Endothelial cell of umbilical vein (primary cell): ENCODE measurements at regions not wholly inside any gene's neighbourhood (a gene's known extent, or its start where the extent isn't known, plus 50 kb on each side); places are given as distances from the start of the nearest gene placed in this dataset.

Source experiments
- BruUV-seq: library from RNA; stranded (reverse); fragments of 400-500 nt; replicated peaks from 2 replicates; lab custom pipeline; 2021; lab: Mats Ljungman, UMichigan
- CTCF ChIA-PET: fragments of 300-600, 350-600 bp; sonication (Branson Sonifier 250); formaldehyde crosslinking; loops from one replicate; lab custom pipeline; 2021; ENCODE audit warnings: antibody characterized with exemption, inconsistent platforms; lab: Charles Lee
- POLR2A ChIA-PET: fragments of 300-600, 350-600 bp; sonication (Branson Sonifier 250); formaldehyde crosslinking; loops from one replicate; lab custom pipeline; 2021; ENCODE audit warnings: antibody characterized with exemption, inconsistent platforms; lab: Charles Lee
- DNase-seq: peaks from one replicate; pipeline ENCODE4 v3.0.0-alpha.2; 2011; ENCODE audit warnings: low read depth, low spot score
- FAIRE-seq: peaks from 2 replicates; lab custom pipeline; 2011; peaks lifted over from hg19 to GRCh38; lab: Jason Lieb, UNC
- H2AFZ ChIP-seq: 2 replicates; pipeline ENCODE4 v1.6.0; 2012; ENCODE audit warnings: low read depth, low read length, control low read depth, inconsistent platforms
- H3K27ac ChIP-seq: 2 replicates; pipeline ENCODE4 v1.5.1; 2011; ENCODE audit warnings: low read depth, mild to moderate bottlenecking, control low read depth, low read length, moderate library complexity; ENCODE audit not compliant: insufficient read depth
- H3K27me3 ChIP-seq, 2 experiments: 2 replicates each; pipeline versions ENCODE4 v1.6.0 to v1.6.1; 2011; ENCODE audit warnings: low read length in 2 of 2, mixed read lengths in 1 of 2; ENCODE audit not compliant: control insufficient read depth in 2 of 2, insufficient read depth in 2 of 2
- H3K36me3 ChIP-seq, 2 experiments: 2 replicates in 1 of 2; 3 replicates in 1 of 2; pipeline ENCODE4 v1.5.1; 2011; ENCODE audit warnings: low read length in 2 of 2, mild to moderate bottlenecking in 1 of 2, moderate library complexity in 1 of 2; ENCODE audit not compliant: control insufficient read depth in 2 of 2, insufficient read depth in 2 of 2; ENCODE audit errors: extremely low read depth in 1 of 2
- H3K4me1 ChIP-seq: 3 replicates; pipeline ENCODE4 v1.5.1; 2011; ENCODE audit warnings: mild to moderate bottlenecking, low read length; ENCODE audit not compliant: control insufficient read depth, insufficient read depth; ENCODE audit errors: extremely low read depth
- H3K4me2 ChIP-seq: 2 replicates; pipeline ENCODE4 v1.6.1; 2011; ENCODE audit warnings: low read length, control low read depth, mixed read lengths; ENCODE audit not compliant: insufficient read depth
- H3K4me3 ChIP-seq, 3 experiments: fragments of 200-600 bp in 1 of 3; sonication (generic), shearing (Covaris generic) in 1 of 3; replicated peaks in 1 of 3; 2 replicates each; pipeline ENCODE4 v1.5.1; 2011 to 2016; ENCODE audit warnings: control low read depth in 3 of 3, low read length in 3 of 3, mild to moderate bottlenecking in 2 of 3, inconsistent platforms in 1 of 3, low read depth in 1 of 3, moderate library complexity in 1 of 3; ENCODE audit not compliant: insufficient read depth in 1 of 3
- H3K79me2 ChIP-seq: 2 replicates; pipeline ENCODE4 v1.6.0; 2012; ENCODE audit warnings: low read length, inconsistent platforms; ENCODE audit not compliant: control insufficient read depth, insufficient read depth
- H3K9ac ChIP-seq: replicated peaks from 2 replicates; pipeline ENCODE3; 2011; ENCODE audit warnings: low read length, control low read depth; ENCODE audit not compliant: insufficient read depth; ENCODE audit errors: extremely low read depth
- H3K9me1 ChIP-seq: replicated peaks from 3 replicates; pipeline ENCODE4 v1.6.0; 2011; ENCODE audit warnings: mild to moderate bottlenecking, low read length; ENCODE audit not compliant: control insufficient read depth, insufficient read depth; ENCODE audit errors: extremely low read depth
- H3K9me3 ChIP-seq: replicated peaks from 2 replicates; pipeline ENCODE4 v1.5.1; 2012; ENCODE audit warnings: low read length, inconsistent platforms; ENCODE audit not compliant: control insufficient read depth, insufficient read depth
- H4K20me1 ChIP-seq: replicated peaks from 2 replicates; pipeline ENCODE3; 2011; ENCODE audit warnings: mild to moderate bottlenecking, low read length; ENCODE audit not compliant: control insufficient read depth, insufficient read depth; ENCODE audit errors: extremely low read depth
- EZH2 ChIP-seq: IDR thresholded peaks from 2 replicates; pipeline ENCODE4 v1.6.1; 2012; ENCODE audit warnings: borderline replicate concordance, low read depth, mild to moderate bottlenecking, moderate library complexity, low read length, inconsistent platforms; ENCODE audit not compliant: severe bottlenecking
- FOS ChIP-seq: IDR thresholded peaks from 2 replicates; pipeline ENCODE4 v1.6.1; 2011; ENCODE audit warnings: mild to moderate bottlenecking, low read length, moderate library complexity, borderline replicate concordance; ENCODE audit not compliant: insufficient read depth
- GATA2 ChIP-seq: IDR thresholded peaks from 2 replicates; pipeline ENCODE4 v1.7.0; 2011; ENCODE audit warnings: low read depth, mild to moderate bottlenecking, moderate library complexity, mixed read lengths, low read length; ENCODE audit not compliant: insufficient read length, insufficient read depth
- JUN ChIP-seq: IDR thresholded peaks from 2 replicates; pipeline ENCODE4 v1.6.1; 2011; ENCODE audit warnings: borderline replicate concordance, low read depth; ENCODE audit not compliant: insufficient read length, insufficient read depth
- MYC ChIP-seq: IDR thresholded peaks from one replicate; pipeline ENCODE4 v1.6.1; 2011; ENCODE audit warnings: mild to moderate bottlenecking, low read depth, low read length
- POLR2A ChIP-seq: IDR thresholded peaks from 2 replicates; pipeline ENCODE4 v1.6.1; 2012; ENCODE audit warnings: low read depth, mild to moderate bottlenecking, control low read depth, low read length
- POLR2AphosphoS5 ChIP-seq: IDR thresholded peaks from 2 replicates; pipeline ENCODE4 v1.6.1; 2012; ENCODE audit warnings: low read depth, mild to moderate bottlenecking, control low read depth, low read length, moderate library complexity; ENCODE audit not compliant: insufficient read depth
- dilution Hi-C: fragments of 300-500 bp; cut with MboI; formaldehyde crosslinking; loops from one replicate; pipeline ENCODE4 v1.15.0; 2019; ENCODE audit warnings: low sequenced_read_pairs; ENCODE audit not compliant: extremely low pct_ligation_motif_present
- intact Hi-C: fragments of 100-400 bp; cut with micrococcal nuclease; formaldehyde crosslinking; loops from one replicate; pipeline ENCODE4 v1.10.0; 2022
- TF ChIP-seq, protein P1 (sequence below), 2 donors: IDR thresholded peaks; 1 replicate in 1 of 2; 2 replicates in 1 of 2; pipeline ENCODE4 v1.5.1; 2011; ENCODE audit warnings: low read length in 2 of 2, mild to moderate bottlenecking in 2 of 2, moderate library complexity in 2 of 2, control low read depth in 1 of 2, inconsistent platforms in 1 of 2, low read depth in 1 of 2; ENCODE audit not compliant: insufficient read depth in 1 of 2; ENCODE audit errors: extremely low read depth in 1 of 2
- TF ChIP-seq, protein P2 (sequence below): IDR thresholded peaks from 2 replicates; pipeline ENCODE4 v1.6.1; 2011; ENCODE audit not compliant: insufficient read depth, insufficient read length

GRCh38 chr7:46630031-46630430, 709.0 kb upstream of the IGFBP3 start:
- Histone ChIP-seq H3K4me2 (no peak overlapping the region), H3K9ac (no peak overlapping the region), H3K27ac (no peak overlapping the region), H3K4me3 (no peak overlapping the region), H3K27me3 (no peaks in the 10 kb centered on the region), H3K79me2 (no peaks in the 10 kb centered on the region), H2AFZ (no peak overlapping the region), H3K36me3 (no peaks in the 10 kb centered on the region), H4K20me1 (no peaks in the 10 kb centered on the region), H3K9me3 (no peaks in the 10 kb centered on the region), H3K4me1 (no peaks in the 10 kb centered on the region), H3K9me1 (no peaks in the 10 kb centered on the region)
- CTCF ChIA-PET, result no interaction called here
- FAIRE-seq (no peak), DNase-seq (no peak)
- no TSS peak for BruUV-seq
- dilution Hi-C loops, result no loop called here
- POLR2A ChIA-PET, result no interaction called here
- intact Hi-C loops, result no loop called here
- no peak for TF ChIP-seq MYC
- no peak for TF ChIP-seq FOS
- no peak for TF ChIP-seq GATA2
- no peak for TF ChIP-seq POLR2AphosphoS5
- no peak for TF ChIP-seq EZH2
- TF ChIP-seq JUN, result no peak
- TF ChIP-seq POLR2A, result no peak
- TF ChIP-seq, protein P1, sequence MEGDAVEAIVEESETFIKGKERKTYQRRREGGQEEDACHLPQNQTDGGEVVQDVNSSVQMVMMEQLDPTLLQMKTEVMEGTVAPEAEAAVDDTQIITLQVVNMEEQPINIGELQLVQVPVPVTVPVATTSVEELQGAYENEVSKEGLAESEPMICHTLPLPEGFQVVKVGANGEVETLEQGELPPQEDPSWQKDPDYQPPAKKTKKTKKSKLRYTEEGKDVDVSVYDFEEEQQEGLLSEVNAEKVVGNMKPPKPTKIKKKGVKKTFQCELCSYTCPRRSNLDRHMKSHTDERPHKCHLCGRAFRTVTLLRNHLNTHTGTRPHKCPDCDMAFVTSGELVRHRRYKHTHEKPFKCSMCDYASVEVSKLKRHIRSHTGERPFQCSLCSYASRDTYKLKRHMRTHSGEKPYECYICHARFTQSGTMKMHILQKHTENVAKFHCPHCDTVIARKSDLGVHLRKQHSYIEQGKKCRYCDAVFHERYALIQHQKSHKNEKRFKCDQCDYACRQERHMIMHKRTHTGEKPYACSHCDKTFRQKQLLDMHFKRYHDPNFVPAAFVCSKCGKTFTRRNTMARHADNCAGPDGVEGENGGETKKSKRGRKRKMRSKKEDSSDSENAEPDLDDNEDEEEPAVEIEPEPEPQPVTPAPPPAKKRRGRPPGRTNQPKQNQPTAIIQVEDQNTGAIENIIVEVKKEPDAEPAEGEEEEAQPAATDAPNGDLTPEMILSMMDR (IDR thresholded peaks at IDR 0.05; ENCODE audit: extremely low read depth in 1 of 2, insufficient read depth in 1 of 2, low read depth in 1 of 2, low read length in 2 of 2), result no peak
- TF ChIP-seq, protein P2, sequence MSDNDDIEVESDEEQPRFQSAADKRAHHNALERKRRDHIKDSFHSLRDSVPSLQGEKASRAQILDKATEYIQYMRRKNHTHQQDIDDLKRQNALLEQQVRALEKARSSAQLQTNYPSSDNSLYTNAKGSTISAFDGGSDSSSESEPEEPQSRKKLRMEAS, result no peak
